ENCODE measurements at regions not wholly inside any gene's neighbourhood (a gene's known extent, or its start where the extent isn't known, plus 50 kb on each side); places are given as distances from the start of the nearest gene placed in this dataset.

- TF ChIP-seq CTCF (conservative IDR thresholded peaks at IDR 0.05) (no peak), EZH2 (IDR thresholded peaks at IDR 0.05; ENCODE audit: low read depth) (no peak)
Observed at GRCh38 chr14:58815794-58816193, 178.0 kb downstream of the DACT1 start.
